SK-N-SH (cell line): ENCODE measurements at regions not wholly inside any gene's neighbourhood (a gene's known extent, or its start where the extent isn't known, plus 50 kb on each side); places are given as distances from the start of the nearest gene placed in this dataset.

ENCODE experiments used
- CTCF ChIA-PET: fragments of 300-600, 350-600 bp; formaldehyde crosslinking; extraction: SDS; loops from one replicate; lab custom pipeline; 2021; lab: Yijun Ruan, JAX
- POLR2A ChIA-PET: fragments of 350-600 bp; sonication (Branson Sonifier 250); formaldehyde crosslinking; extraction: SDS; loops from one replicate; lab custom pipeline; 2020; ENCODE audit warnings: antibody characterized with exemption, inconsistent platforms; lab: Yijun Ruan, JAX
- DNase-seq: peaks from one replicate; pipeline ENCODE4 v3.0.0; 2012
- H2AFZ ChIP-seq: fragments of 200-600 bp; sonication (generic); 2 replicates; pipeline ENCODE4 v1.8.1; 2016; ENCODE audit warnings: antibody characterized with exemption, mild to moderate bottlenecking, low read depth
- H3F3A ChIP-seq: fragments of 200-600 bp; sonication (generic); replicated peaks from 2 replicates; pipeline ENCODE3; 2016; ENCODE audit warnings: antibody characterized with exemption, mild to moderate bottlenecking; ENCODE audit not compliant: insufficient read depth
- H3K27ac ChIP-seq, 2 experiments: fragments of 200-500 bp in 1 of 2; fragments of 200-600 bp in 1 of 2; sonication (Bioruptor generic) in 1 of 2; sonication (generic), shearing (Covaris generic) in 1 of 2; 2 replicates each; pipeline versions ENCODE4 v1.5.1 to v1.6.1; 2014 to 2016; ENCODE audit warnings: low read depth in 2 of 2, inconsistent platforms in 1 of 2, low read length in 1 of 2, mild to moderate bottlenecking in 1 of 2, mixed read lengths in 1 of 2
- H3K27me3 ChIP-seq: fragments of 200-600 bp; sonication (generic), shearing (Covaris generic); 2 replicates; pipeline ENCODE4 v1.6.1; 2016; ENCODE audit warnings: mixed run types; ENCODE audit not compliant: insufficient read depth
- H3K36me3 ChIP-seq, 2 experiments: fragments of 200-500 bp in 1 of 2; fragments of 200-600 bp in 1 of 2; sonication (Bioruptor generic) in 1 of 2; sonication (generic) in 1 of 2; replicated peaks in 1 of 2; 2 replicates each; pipeline versions ENCODE3 to v1.5.1; 2014 to 2016; ENCODE audit warnings: low read length in 1 of 2, mild to moderate bottlenecking in 1 of 2; ENCODE audit not compliant: insufficient read depth in 2 of 2, control insufficient read depth in 1 of 2
- H3K4me1 ChIP-seq, 2 experiments: fragments of 200-500 bp in 1 of 2; fragments of 200-600 bp in 1 of 2; sonication (Bioruptor generic) in 1 of 2; sonication (generic), shearing (Covaris generic) in 1 of 2; 2 replicates each; pipeline versions ENCODE4 v1.5.1 to v1.6.1; 2014 to 2016; ENCODE audit warnings: low read depth in 1 of 2, low read length in 1 of 2, mixed run types in 1 of 2; ENCODE audit not compliant: insufficient read depth in 2 of 2, control insufficient read depth in 1 of 2
- H3K4me2 ChIP-seq: fragments of 200-600 bp; sonication (generic), shearing (Covaris generic); 2 replicates; pipeline ENCODE4 v1.6.1; 2017; ENCODE audit warnings: mixed run types
- H3K4me3 ChIP-seq, 2 experiments: fragments of 200-500 bp in 1 of 2; fragments of 200-600 bp in 1 of 2; sonication (Bioruptor generic) in 1 of 2; sonication (generic), shearing (Covaris generic) in 1 of 2; 2 replicates each; pipeline versions ENCODE4 v1.5.1 to v1.8.1; 2014 to 2016; ENCODE audit warnings: low read depth in 2 of 2, inconsistent platforms in 1 of 2, low read length in 1 of 2, mild to moderate bottlenecking in 1 of 2, mixed read lengths in 1 of 2, moderate library complexity in 1 of 2
- H3K79me2 ChIP-seq: fragments of 200-600 bp; sonication (generic); 2 replicates; pipeline ENCODE4 v1.8.1; 2017; ENCODE audit warnings: mild to moderate bottlenecking; ENCODE audit not compliant: insufficient read depth
- H3K9ac ChIP-seq: fragments of 200-600 bp; sonication (generic); 2 replicates; pipeline ENCODE4 v1.6.1; 2017; ENCODE audit warnings: mixed run types
- H3K9me2 ChIP-seq: fragments of 200-600 bp; sonication (generic); 2 replicates; pipeline ENCODE4 v1.6.1; 2017; ENCODE audit warnings: mixed run types
- H3K9me3 ChIP-seq: fragments of 200-600 bp; sonication (generic); 2 replicates; pipeline ENCODE4 v1.6.1; 2017; ENCODE audit warnings: mixed run types, mild to moderate bottlenecking, moderate library complexity
- H4K20me1 ChIP-seq: fragments of 200-600 bp; sonication (generic); 2 replicates; pipeline ENCODE4 v1.6.1; 2017; ENCODE audit warnings: mild to moderate bottlenecking, mixed run types; ENCODE audit not compliant: insufficient read depth
- CHD2 ChIP-seq: fragments of 150-350 bp; IDR thresholded peaks from 2 replicates; pipeline ENCODE4 v1.6.1; 2018; ENCODE audit warnings: low read length; ENCODE audit not compliant: partially characterized antibody
- ELF1 ChIP-seq: IDR thresholded peaks from 2 replicates; pipeline ENCODE4 v1.4.0; 2012
- EP300 ChIP-seq, 2 experiments: IDR thresholded peaks; 2 replicates each; pipeline versions ENCODE4 v1.4.0 to v1.6.1; 2012; ENCODE audit warnings: borderline replicate concordance in 1 of 2, low read depth in 1 of 2, low read length in 1 of 2
- EZH2phosphoT487 ChIP-seq: fragments of 200-600 bp; sonication (generic); IDR thresholded peaks from 2 replicates; pipeline ENCODE4 v1.6.1; 2017; ENCODE audit warnings: low read depth, mixed run types, mild to moderate bottlenecking, antibody characterized with exemption, moderate library complexity, borderline replicate concordance
- FOSL2 ChIP-seq: IDR thresholded peaks from 2 replicates; pipeline ENCODE4 v1.4.0; 2012; ENCODE audit warnings: low read depth, mild to moderate bottlenecking, moderate library complexity, borderline replicate concordance
- FOXJ3 ChIP-seq: sonication (generic); formaldehyde crosslinking; IDR thresholded peaks from 2 replicates; pipeline ENCODE4 v1.5.1; 2020; ENCODE audit warnings: mild to moderate bottlenecking, missing genetic modification reagents
- GABPA ChIP-seq: IDR thresholded peaks from 2 replicates; pipeline ENCODE4 v1.4.0; 2012; ENCODE audit warnings: low read depth, mild to moderate bottlenecking
- GATA2 ChIP-seq: sonication (generic); formaldehyde crosslinking; IDR thresholded peaks from 2 replicates; pipeline ENCODE4 v1.5.0; 2020; ENCODE audit warnings: mild to moderate bottlenecking, missing genetic modification reagents
- IRF3 ChIP-seq: fragments of 150-350 bp; IDR thresholded peaks from 2 replicates; pipeline ENCODE4 v1.6.1; 2016; ENCODE audit warnings: mild to moderate bottlenecking, low read depth, low read length
- MXI1 ChIP-seq: IDR thresholded peaks from 2 replicates; pipeline ENCODE4 v1.6.1; 2012; ENCODE audit warnings: mild to moderate bottlenecking, low read depth, low read length, improper control_type of control experiment
- NRF1 ChIP-seq: IDR thresholded peaks from 2 replicates; pipeline ENCODE4 v1.6.1; 2012; ENCODE audit warnings: low read depth, mild to moderate bottlenecking, low read length
- POLR2AphosphoS5 ChIP-seq: IDR thresholded peaks from 2 replicates; pipeline ENCODE4 v1.6.1; 2012; ENCODE audit warnings: low read depth, low read length
- RCOR1 ChIP-seq: fragments of 150-350 bp; IDR thresholded peaks from 2 replicates; pipeline ENCODE4 v1.6.1; 2017; ENCODE audit warnings: antibody characterized with exemption, low read length
- RFX5 ChIP-seq: IDR thresholded peaks from 2 replicates; pipeline ENCODE4 v1.6.1; 2012; ENCODE audit warnings: mild to moderate bottlenecking, improper control_type of control experiment, low read length
- SMC3 ChIP-seq: IDR thresholded peaks from 2 replicates; pipeline ENCODE4 v1.6.1; 2012; ENCODE audit warnings: low read depth, low read length, improper control_type of control experiment
- TAF1 ChIP-seq: IDR thresholded peaks from 2 replicates; pipeline ENCODE4 v1.6.1; 2012; ENCODE audit warnings: low read depth, mild to moderate bottlenecking, low read length, moderate library complexity, borderline replicate concordance
- USF2 ChIP-seq: fragments of 150-350 bp; IDR thresholded peaks from 2 replicates; pipeline ENCODE4 v1.6.1; 2017; ENCODE audit warnings: antibody characterized with exemption, low read length, low read depth, borderline replicate concordance
- YY1 ChIP-seq: IDR thresholded peaks from 2 replicates; pipeline ENCODE4 v1.4.0; 2012; ENCODE audit warnings: low read depth, mild to moderate bottlenecking
- WGBS: methylation state at CpG from one replicate; pipeline ENCODE4 v1.1.6; 2017; ENCODE audit warnings: low lambda C conversion rate; 5-methylcytosine and 5-hydroxymethylcytosine counted together
- TF ChIP-seq, protein P1 (sequence below): fragments of 200-600 bp; sonication (generic); IDR thresholded peaks from 2 replicates; pipeline ENCODE4 v1.6.1; 2017; ENCODE audit warnings: antibody characterized with exemption, mild to moderate bottlenecking, moderate library complexity

DNA sequence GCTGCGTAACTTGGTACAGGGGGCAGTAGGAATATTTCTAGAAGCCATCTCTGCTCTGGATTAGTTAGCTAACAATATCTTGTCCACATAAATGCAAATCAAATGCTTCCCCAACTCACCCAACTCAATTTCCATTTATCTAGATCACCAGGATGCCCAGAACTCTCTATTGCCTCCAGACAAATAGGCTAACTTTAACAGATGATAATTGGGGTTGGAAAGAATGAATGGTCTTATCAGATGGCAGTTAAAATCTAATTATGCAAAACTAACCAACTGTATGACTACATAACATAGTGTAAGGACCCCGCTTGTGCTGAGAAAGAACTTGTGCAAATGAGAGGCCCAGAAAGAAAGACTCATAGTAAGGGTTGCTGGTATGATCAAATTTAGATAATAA lies 1024.8 kb downstream of the PLA2G4A start:
- Histone ChIP-seq H4K20me1 (no peaks in the 10 kb centered on the region), H2AFZ (no peak overlapping the region), H3K27me3 (no peaks in the 10 kb centered on the region), H3F3A (no peaks in the 10 kb centered on the region), H3K4me3 (no peak overlapping the region), H3K9me3 (no peaks in the 10 kb centered on the region), H3K79me2 (no peaks in the 10 kb centered on the region), H3K4me2 (no peak overlapping the region), H3K4me1 (no peaks in the 10 kb centered on the region; a peak in 1 of 4 replicates), H3K36me3 (no peaks in the 10 kb centered on the region), H3K27ac (no peak overlapping the region), H3K9me2 (no peaks in the 10 kb centered on the region), H3K9ac (no peak overlapping the region)
- TF ChIP-seq POLR2AphosphoS5, result no peak
- TF ChIP-seq GATA2 (CRISPR knock-in tag), result peak; percentile 52
- no peak for TF ChIP-seq MXI1
- TF ChIP-seq EP300 (IDR thresholded peaks at IDR 0.05; ENCODE audit: borderline replicate concordance in 1 of 2, low read depth in 1 of 2, low read length in 1 of 2), result peak in 1 of 2 experiments; percentile 23; a peak in 1 of 4 replicates
- no peak for TF ChIP-seq RFX5
- peak; percentile 37; the same call in 1 of the 2 replicates for TF ChIP-seq RCOR1
- ChIA-PET CTCF (no interaction called here), POLR2A (no interaction called here)
- DNase-seq, result peak; percentile 13
- WGBS, result 88% methylated on average over 2 of the region's 2 CpGs

GRCh38 chr1:187854457-187854856 lies 1025.7 kb downstream of the PLA2G4A start:
- ChIA-PET CTCF (no interaction called here), POLR2A (no interaction called here)
- H3K27ac ChIP-seq, result no peak overlapping the region
- H3K4me2 ChIP-seq, result no peak overlapping the region
- no peaks in the 10 kb centered on the region for H3K4me1 ChIP-seq
- no peaks in the 10 kb centered on the region for H3K27me3 ChIP-seq
- no peak overlapping the region for H3K9ac ChIP-seq
- H3K79me2 ChIP-seq, result no peaks in the 10 kb centered on the region
- WGBS, result 98% methylated on average over 2 of the region's 2 CpGs
- H4K20me1 ChIP-seq, result no peaks in the 10 kb centered on the region
- no peak overlapping the region for H3K4me3 ChIP-seq
- no peaks in the 10 kb centered on the region for H3K36me3 ChIP-seq
- H3K9me2 ChIP-seq, result no peaks in the 10 kb centered on the region
- TF ChIP-seq FOSL2, result no peak
- TF ChIP-seq RFX5, result no peak
- no peak for TF ChIP-seq FOXJ3 (CRISPR knock-in tag)
- no peak for TF ChIP-seq GABPA
- no peak for TF ChIP-seq IRF3
- no peak for DNase-seq
- H2AFZ ChIP-seq, result no peak overlapping the region
- H3K9me3 ChIP-seq, result no peaks in the 10 kb centered on the region
- H3F3A ChIP-seq, result no peaks in the 10 kb centered on the region

GRCh38 chr1:187862506-187862905 lies 1033.8 kb downstream of the PLA2G4A start:
- Histone ChIP-seq H2AFZ (no peak overlapping the region), H3K9ac (no peak overlapping the region), H3K4me2 (no peak overlapping the region), H3K27me3 (no peaks in the 10 kb centered on the region), H3K9me3 (no peaks in the 10 kb centered on the region), H3K27ac (no peak overlapping the region), H3K9me2 (no peaks in the 10 kb centered on the region), H3K79me2 (no peaks in the 10 kb centered on the region), H3K4me3 (no peak overlapping the region), H3F3A (no peaks in the 10 kb centered on the region), H4K20me1 (no peaks in the 10 kb centered on the region), H3K36me3 (no peaks in the 10 kb centered on the region), H3K4me1 (no peaks in the 10 kb centered on the region; a peak in 1 of 4 replicates)
- ChIA-PET CTCF (no interaction called here), POLR2A (no interaction called here)
- 33% methylated on average over 1 of the region's 1 CpG for WGBS
- DNase-seq, result no peak
- no peak for TF ChIP-seq GABPA
- TF ChIP-seq USF2, result no peak
- no peak for TF ChIP-seq SMC3
- no peak for TF ChIP-seq RCOR1
- no peak for TF ChIP-seq TAF1
- no peak for TF ChIP-seq CHD2
- TF ChIP-seq ELF1, result no peak
- no peak for TF ChIP-seq NRF1
- no peak for TF ChIP-seq MXI1
- no peak for TF ChIP-seq EZH2phosphoT487
- no peak for TF ChIP-seq GATA2 (CRISPR knock-in tag)
- no peak for TF ChIP-seq RFX5
- TF ChIP-seq YY1, result no peak
- TF ChIP-seq, protein P1, sequence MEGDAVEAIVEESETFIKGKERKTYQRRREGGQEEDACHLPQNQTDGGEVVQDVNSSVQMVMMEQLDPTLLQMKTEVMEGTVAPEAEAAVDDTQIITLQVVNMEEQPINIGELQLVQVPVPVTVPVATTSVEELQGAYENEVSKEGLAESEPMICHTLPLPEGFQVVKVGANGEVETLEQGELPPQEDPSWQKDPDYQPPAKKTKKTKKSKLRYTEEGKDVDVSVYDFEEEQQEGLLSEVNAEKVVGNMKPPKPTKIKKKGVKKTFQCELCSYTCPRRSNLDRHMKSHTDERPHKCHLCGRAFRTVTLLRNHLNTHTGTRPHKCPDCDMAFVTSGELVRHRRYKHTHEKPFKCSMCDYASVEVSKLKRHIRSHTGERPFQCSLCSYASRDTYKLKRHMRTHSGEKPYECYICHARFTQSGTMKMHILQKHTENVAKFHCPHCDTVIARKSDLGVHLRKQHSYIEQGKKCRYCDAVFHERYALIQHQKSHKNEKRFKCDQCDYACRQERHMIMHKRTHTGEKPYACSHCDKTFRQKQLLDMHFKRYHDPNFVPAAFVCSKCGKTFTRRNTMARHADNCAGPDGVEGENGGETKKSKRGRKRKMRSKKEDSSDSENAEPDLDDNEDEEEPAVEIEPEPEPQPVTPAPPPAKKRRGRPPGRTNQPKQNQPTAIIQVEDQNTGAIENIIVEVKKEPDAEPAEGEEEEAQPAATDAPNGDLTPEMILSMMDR, result no peak
